ENCODE measurements at regions not wholly inside any gene's neighbourhood (a gene's known extent, or its start where the extent isn't known, plus 50 kb on each side); places are given as distances from the start of the nearest gene placed in this dataset.
"Not testable (repeated sequence)": the region's sequence is repeated elsewhere in the genome, so short reads cannot be mapped to it uniquely, and the experiment has no call there.

- DNase-seq = peak; percentile 63
Observed at GRCh38 chr14:49946320-49947141, 53.6 kb downstream of the ARF6 start.

DNA sequence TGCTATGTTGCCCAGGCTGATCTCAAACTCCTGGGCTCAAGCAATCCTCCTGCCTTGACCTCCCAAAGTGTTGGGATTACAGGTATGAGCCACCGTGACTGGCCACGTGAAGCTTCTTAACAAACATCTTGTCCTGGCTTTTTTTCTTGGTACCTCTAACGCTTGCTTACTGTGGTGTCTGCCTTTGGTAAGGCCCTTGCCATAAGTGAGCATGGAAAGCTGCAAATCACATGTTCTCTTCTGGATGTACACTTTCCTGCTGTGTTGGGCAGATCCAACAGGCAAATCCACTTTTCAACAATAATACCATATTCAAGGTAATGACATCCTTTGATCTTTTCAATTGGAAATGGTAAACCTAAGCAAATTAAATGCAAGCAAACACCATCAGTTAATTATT is 54.6 kb downstream of the ARF6 start:
- DNase-seq = no peak

DNA sequence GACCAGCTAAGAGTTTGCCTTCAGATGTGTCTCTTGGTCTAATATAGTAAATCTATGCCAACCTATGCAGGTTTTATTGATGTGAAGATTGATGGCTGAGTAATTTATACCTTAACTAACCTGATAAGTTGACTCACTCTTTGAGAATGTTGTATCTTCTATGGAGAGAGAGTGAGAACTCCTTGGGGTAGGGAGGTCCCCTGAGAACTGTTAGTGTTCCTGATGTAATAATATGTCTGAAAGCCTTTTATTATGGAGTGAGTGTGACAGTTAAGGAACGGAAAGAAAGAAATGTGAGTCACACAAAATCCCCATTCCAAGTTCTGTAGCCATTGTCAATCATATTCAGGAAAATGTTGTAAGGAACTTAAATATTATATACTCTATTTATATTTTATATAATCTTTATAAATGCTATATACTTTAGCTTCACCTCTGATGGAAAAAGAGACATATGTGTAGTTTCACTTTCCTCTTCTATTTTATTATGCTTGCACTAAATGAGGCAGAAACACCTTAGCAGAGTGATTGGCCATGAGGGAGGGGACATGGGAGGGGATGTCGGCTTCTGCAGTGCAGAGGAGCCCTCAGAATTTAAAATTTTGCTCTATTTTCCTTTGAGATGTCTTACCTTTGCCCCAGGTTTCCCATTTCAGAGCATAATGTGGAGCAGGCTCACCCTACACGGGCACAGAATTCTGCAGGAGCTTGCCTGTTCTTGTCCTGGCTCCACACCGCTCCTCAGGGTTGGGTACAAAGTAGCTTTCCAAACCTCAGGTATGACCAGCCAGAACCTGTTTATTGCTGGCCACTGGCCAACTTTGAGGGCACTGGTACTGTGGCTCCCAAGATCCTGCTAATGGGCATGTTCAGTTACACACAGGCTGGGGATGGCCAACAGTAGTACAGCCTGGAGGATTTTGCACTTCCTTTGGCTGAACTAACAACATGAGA is 57.7 kb downstream of the ARF6 start:
- DNase-seq = peak; percentile 36

DNA sequence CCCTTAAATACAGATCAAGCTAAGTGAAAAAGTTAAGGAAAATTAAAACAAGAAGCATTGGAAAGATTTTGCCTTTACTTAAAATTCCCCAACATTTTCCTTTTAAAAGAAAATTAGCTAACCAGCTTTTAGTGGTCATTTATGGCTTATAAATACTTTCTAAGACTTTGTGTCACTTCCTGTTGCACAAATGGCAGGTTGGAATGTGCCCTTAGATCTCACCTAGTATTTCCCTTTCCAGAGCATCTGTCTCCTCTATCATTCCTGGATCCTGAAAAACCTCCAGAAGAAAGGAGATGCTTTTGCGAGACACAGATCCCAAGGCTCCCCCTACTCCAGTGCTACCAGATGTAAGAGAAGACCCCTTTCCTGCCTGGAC is 58.3 kb downstream of the ARF6 start:
- DNase-seq = no peak

- DNase-seq = no peak
Observed at GRCh38 chr14:49951691-49952345, 58.9 kb downstream of the ARF6 start.

DNA sequence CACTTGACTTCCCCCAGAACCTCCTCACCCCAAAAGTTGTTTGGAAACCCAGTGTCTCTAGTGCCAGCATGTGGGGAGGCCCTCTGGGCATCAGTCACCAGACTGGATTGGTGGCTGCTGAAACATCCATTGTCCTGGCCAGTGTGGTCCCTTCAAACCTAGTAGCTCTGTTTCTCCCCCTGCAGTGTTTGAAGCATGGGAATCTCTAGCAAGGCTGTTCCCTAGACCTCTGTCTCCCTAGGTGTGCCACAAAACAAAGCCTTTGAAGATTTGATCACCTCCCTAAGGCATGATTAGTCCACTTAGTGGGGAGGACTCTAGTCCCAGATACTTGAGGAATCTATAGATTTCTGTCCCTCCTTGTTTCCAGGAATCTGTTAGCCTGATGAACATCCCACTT is 60.3 kb downstream of the ARF6 start:
- DNase-seq = no peak

GRCh38 chr14:49954171-49954631 is 61.3 kb downstream of the ARF6 start:
- DNase-seq = peak; percentile 49

DNA sequence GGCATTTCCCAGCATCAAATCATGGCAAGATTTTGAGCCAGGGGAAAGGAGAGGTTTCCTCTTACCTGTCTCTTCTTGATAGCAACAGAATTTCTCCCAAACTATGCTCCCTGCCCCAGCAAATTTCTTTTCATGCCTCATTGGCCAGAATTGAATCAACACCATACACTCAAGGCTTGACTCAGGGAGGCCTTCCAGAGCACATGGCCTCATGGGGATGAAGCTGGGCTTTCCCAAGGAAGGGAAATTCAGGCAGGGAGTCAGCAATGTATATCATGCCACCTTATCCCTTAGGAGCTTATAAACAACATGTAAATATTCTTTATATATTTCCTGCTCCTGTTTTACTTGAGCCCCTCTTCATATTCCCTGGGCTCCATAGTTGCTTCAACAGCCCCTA is 62.1 kb downstream of the ARF6 start:
- DNase-seq = no peak

- DNase-seq = no peak
Observed at GRCh38 chr14:49957089-49957852, 64.4 kb downstream of the ARF6 start.

- no peak for DNase-seq
Observed at GRCh38 chr14:49959822-49960408, 67.0 kb downstream of the ARF6 start.

- DNase-seq = no peak
Observed at GRCh38 chr14:49960453-49960852, 67.6 kb downstream of the ARF6 start.

- DNase-seq = peak; percentile 37
Observed at GRCh38 chr14:49961270-49962222, 68.7 kb downstream of the ARF6 start.

GRCh38 chr14:49962621-49963020 is 69.7 kb downstream of the ARF6 start:
- no peak for DNase-seq

DNA sequence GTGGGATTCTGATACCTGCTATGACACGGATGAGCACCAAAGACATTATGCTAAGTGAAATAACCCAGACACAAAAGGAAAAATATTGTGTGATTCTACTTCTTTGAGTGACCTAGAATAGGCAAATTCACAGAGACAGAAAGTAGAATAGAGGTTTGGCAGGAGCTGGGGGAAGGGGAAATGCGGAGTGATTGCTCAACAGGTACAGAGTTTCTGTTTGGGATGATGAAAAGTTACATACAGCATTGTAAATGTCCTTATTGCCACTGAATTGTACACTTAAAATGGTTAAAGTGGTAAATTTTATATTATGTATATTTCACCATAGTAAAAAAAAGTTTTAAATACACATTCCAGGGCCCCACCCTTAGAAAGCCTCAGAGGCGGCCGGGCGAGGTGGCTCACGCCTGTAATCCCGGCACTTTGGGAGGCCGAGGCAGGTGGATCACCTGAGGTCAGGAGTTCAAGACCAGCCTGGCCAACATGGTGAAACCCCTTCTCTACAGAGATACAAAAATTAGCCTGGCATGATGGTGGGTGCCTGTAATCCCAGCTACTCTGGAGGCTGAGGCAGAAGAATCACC is 72.3 kb downstream of the ARF6 start:
- not testable (repeated sequence) for DNase-seq

DNA sequence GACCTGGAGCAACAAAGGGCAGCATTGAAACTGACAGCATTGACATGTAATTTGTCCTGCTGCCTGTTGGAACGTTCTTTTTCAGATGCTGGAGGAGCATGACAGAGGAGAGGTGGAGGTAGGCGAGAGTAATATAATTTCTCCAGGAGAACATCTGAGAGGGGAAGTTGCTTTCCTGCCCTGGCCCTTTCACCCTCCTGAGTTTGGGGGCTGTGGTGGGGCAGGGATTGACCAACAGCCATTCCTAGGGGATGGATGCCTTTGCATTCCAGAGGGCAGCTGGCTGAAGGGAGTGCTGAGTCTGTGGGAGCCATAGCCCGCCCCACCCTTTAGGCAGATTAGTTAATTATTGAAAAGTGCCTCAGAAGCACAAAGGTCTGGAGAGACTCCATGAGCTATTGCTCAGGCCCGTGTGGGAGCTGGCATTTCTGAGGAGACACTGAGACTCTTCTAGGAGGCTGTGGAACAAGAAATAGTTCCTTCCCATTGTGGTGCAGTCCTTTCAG is 73.5 kb downstream of the ARF6 start:
- DNase-seq = no peak

DNA sequence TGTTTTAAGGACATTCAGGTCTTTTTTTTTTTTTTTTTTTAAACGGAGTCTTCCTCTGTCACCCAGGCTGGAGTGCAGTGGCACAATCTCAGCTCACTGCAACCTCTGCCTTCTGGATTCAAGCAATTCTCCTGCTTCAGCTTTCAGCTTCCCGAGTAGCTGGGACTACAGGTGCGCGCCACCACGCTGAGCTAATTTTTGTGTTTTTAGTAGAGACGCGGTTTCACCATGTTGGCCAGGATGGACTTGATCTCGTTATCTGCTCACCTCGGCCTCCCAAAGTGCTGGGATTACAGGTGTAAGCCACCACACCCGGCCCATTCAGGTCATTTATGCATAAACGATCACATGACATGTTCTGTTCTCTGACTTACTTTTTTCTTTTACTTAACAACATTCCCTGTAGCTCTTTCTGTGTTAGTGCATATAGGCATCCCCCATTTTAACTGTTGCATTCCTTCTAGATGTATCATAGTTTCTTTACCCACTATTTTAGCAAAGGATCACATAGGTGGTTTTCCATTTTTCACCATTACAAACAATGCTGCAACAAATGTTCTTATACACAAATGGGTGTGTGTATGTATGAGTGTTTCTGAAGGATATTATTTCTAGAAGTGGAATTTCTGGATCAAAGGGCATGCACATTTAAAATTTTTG is 74.2 kb downstream of the ARF6 start:
- peak; percentile 40 for DNase-seq

GRCh38 chr14:49969961-49970360 is 77.1 kb downstream of the ARF6 start:
- DNase-seq = no peak

- DNase-seq = peak; percentile 59
Observed at GRCh38 chr14:49970474-49971147, 77.7 kb downstream of the ARF6 start.

Measured in fibroblast of skin of right biceps (primary cell).